ENCODE measurements at regions not wholly inside any gene's neighbourhood (a gene's known extent, or its start where the extent isn't known, plus 50 kb on each side); places are given as distances from the start of the nearest gene placed in this dataset.

GRCh38 chr10:118810796-118811505, 56.2 kb upstream of the CACUL1 start:
- TF ChIP-seq CTCF (IDR thresholded peaks at IDR 0.05 in 4 of 5, conservative IDR thresholded peaks at IDR 0.05 in 1 of 5) (no peak), POLR2A (IDR thresholded peaks at IDR 0.05) (no peak)

Measured in gastrocnemius medialis (tissue), 4 donors.